GM12878 (cell line): ENCODE measurements at regions not wholly inside any gene's neighbourhood (a gene's known extent, or its start where the extent isn't known, plus 50 kb on each side); places are given as distances from the start of the nearest gene placed in this dataset.

ENCODE experiments used
- ATAC-seq: fragments of 200-7000 bp; cut with Tn5 transposase; 3 replicates; pipeline ENCODE4 v1.9.1; 2020; ENCODE audit warnings: mild to moderate bottlenecking, moderate library complexity
- BruUV-seq: library from RNA; stranded (reverse); fragments of 400-500 nt; replicated peaks from 2 replicates; lab custom pipeline; 2021; lab: Mats Ljungman, UMichigan
- CTCF ChIA-PET: fragments of 300-600 bp; sonication (Branson Sonifier 250); formaldehyde crosslinking; extraction: SDS; loops from one replicate; lab custom pipeline; 2021; ENCODE audit warnings: inconsistent platforms; lab: Yijun Ruan, JAX
- POLR2A ChIA-PET: fragments of 350-600 bp; formaldehyde crosslinking; extraction: SDS; loops from one replicate; lab custom pipeline; 2021; ENCODE audit warnings: inconsistent platforms; lab: Charles Lee
- RAD21 ChIA-PET: fragments of 300-600 bp; sonication (Branson Sonifier 250); formaldehyde crosslinking; loops from one replicate; lab custom pipeline; 2023; ENCODE audit warnings: antibody characterized with exemption; ENCODE audit not compliant: unreplicated experiment; lab: Charles Lee
- SMC1A ChIA-PET: fragments of 300-600 bp; sonication (Branson Sonifier 250); formaldehyde crosslinking; loops from one replicate; lab custom pipeline; 2023; ENCODE audit not compliant: unreplicated experiment, uncharacterized antibody; lab: Charles Lee
- DNase-seq: peaks from one replicate; pipeline ENCODE4 v3.0.0-alpha.2; 2011; ENCODE audit warnings: low read depth, low spot score
- FAIRE-seq: peaks from 3 replicates; lab custom pipeline; 2011; peaks lifted over from hg19 to GRCh38; lab: Jason Lieb, UNC
- H2AFZ ChIP-seq: 2 replicates; pipeline ENCODE4 v1.6.0; 2011; ENCODE audit warnings: low read depth, low read length, control low read depth; ENCODE audit not compliant: control insufficient read depth
- H3K27ac ChIP-seq: 2 replicates; pipeline ENCODE4 v1.5.1; 2011; ENCODE audit warnings: control low read depth; ENCODE audit not compliant: control insufficient read depth, insufficient read depth
- H3K27me3 ChIP-seq, 2 experiments: replicated peaks in 1 of 2; 2 replicates each; pipeline versions ENCODE4 v1.6.0 to v1.6.1; 2011; ENCODE audit warnings: low read length in 1 of 2; ENCODE audit not compliant: control insufficient read depth in 2 of 2, insufficient read depth in 2 of 2
- H3K36me3 ChIP-seq, 2 experiments: 2 replicates each; pipeline ENCODE4 v1.5.1; 2011; ENCODE audit warnings: low read length in 1 of 2; ENCODE audit not compliant: control insufficient read depth in 2 of 2, insufficient read depth in 2 of 2
- H3K4me1 ChIP-seq: 2 replicates; pipeline ENCODE4 v1.6.1; 2011; ENCODE audit warnings: mild to moderate bottlenecking, low read length, moderate library complexity, mixed read lengths; ENCODE audit not compliant: control insufficient read depth, insufficient read depth
- H3K4me2 ChIP-seq: 2 replicates; pipeline ENCODE4 v1.6.0; 2011; ENCODE audit warnings: control low read depth; ENCODE audit not compliant: control insufficient read depth, insufficient read depth
- H3K4me3 ChIP-seq: fragments of 200-600 bp; sonication (generic); 2 replicates; pipeline ENCODE4 v1.5.1; 2016
- H3K79me2 ChIP-seq: 2 replicates; pipeline ENCODE4 v1.6.0; 2011; ENCODE audit warnings: low read length; ENCODE audit not compliant: control insufficient read depth, insufficient read depth
- H3K9ac ChIP-seq: 2 replicates; pipeline ENCODE4 v1.8.0; 2011; ENCODE audit warnings: low read length, control low read depth, mixed read lengths; ENCODE audit not compliant: control insufficient read depth, insufficient read depth
- H3K9me3 ChIP-seq: replicated peaks from 3 replicates; pipeline ENCODE4 v1.5.1; 2011; ENCODE audit warnings: mild to moderate bottlenecking, low read length; ENCODE audit not compliant: control insufficient read depth, insufficient read depth
- H4K20me1 ChIP-seq: 2 replicates; pipeline ENCODE4 v1.6.0; 2011; ENCODE audit not compliant: control insufficient read depth, insufficient read depth
- CBX5 ChIP-seq: sonication (generic); IDR thresholded peaks from 2 replicates; pipeline ENCODE4 v1.6.1; 2016; ENCODE audit warnings: low read depth, moderate library complexity, mild to moderate bottlenecking, inconsistent platforms
- GATAD2B ChIP-seq: fragments of 450-650 bp; conservative IDR thresholded peaks from 2 replicates; pipeline ENCODE4 v1.6.1; 2017; ENCODE audit warnings: low read depth, mild to moderate bottlenecking, moderate library complexity
- IKZF2 ChIP-seq, 2 experiments: fragments of 450-650 bp; IDR thresholded peaks; 2 replicates each; pipeline ENCODE4 v1.6.1; 2017; ENCODE audit warnings: mild to moderate bottlenecking in 2 of 2, moderate library complexity in 2 of 2
- MEF2A ChIP-seq: IDR thresholded peaks from 2 replicates; pipeline ENCODE4 v1.6.1; 2011; ENCODE audit warnings: low read depth, mild to moderate bottlenecking, low read length, moderate library complexity; ENCODE audit not compliant: insufficient read depth
- PAX8 ChIP-seq: fragments of 450-650 bp; IDR thresholded peaks from 2 replicates; pipeline ENCODE4 v1.6.1; 2017; ENCODE audit warnings: mild to moderate bottlenecking, moderate library complexity
- RAD51 ChIP-seq: fragments of 450-650 bp; IDR thresholded peaks from 2 replicates; pipeline ENCODE4 v1.6.1; 2016; ENCODE audit warnings: moderate library complexity, mild to moderate bottlenecking, inconsistent platforms
- RELB ChIP-seq: fragments of 450-650 bp; IDR thresholded peaks from 2 replicates; pipeline ENCODE4 v1.6.1; 2017; ENCODE audit warnings: low read depth, mild to moderate bottlenecking, moderate library complexity
- RUNX3 ChIP-seq: IDR thresholded peaks from 2 replicates; pipeline ENCODE4 v1.6.1; 2012; ENCODE audit warnings: low read length, inconsistent platforms
- SMAD1 ChIP-seq: fragments of 450-650 bp; IDR thresholded peaks from 2 replicates; pipeline ENCODE4 v1.6.1; 2018; ENCODE audit warnings: mild to moderate bottlenecking, low read depth; ENCODE audit not compliant: partially characterized antibody
- SMAD5 ChIP-seq: IDR thresholded peaks from 2 replicates; pipeline ENCODE4 v1.6.1; 2016; ENCODE audit warnings: antibody characterized with exemption, low read depth
- SREBF1 ChIP-seq: IDR thresholded peaks from 2 replicates; pipeline ENCODE4 v1.6.1; 2012; ENCODE audit warnings: mild to moderate bottlenecking, low read length
- STAT1 ChIP-seq: fragments of 450-650 bp; conservative IDR thresholded peaks from 2 replicates; pipeline ENCODE4 v1.6.1; 2014; ENCODE audit warnings: antibody characterized with exemption, mild to moderate bottlenecking
- TCF3 ChIP-seq: IDR thresholded peaks from 2 replicates; pipeline ENCODE4 v1.6.1; 2012; ENCODE audit warnings: low read depth, mild to moderate bottlenecking, low read length, borderline replicate concordance; ENCODE audit not compliant: insufficient read depth
- USF1 ChIP-seq: IDR thresholded peaks from 2 replicates; pipeline ENCODE4 v1.6.1; 2011; ENCODE audit warnings: borderline replicate concordance, low read depth, mild to moderate bottlenecking, moderate library complexity, mixed read lengths, low read length; ENCODE audit not compliant: insufficient read depth; ENCODE audit errors: extremely low read length
- ZBED1 ChIP-seq: IDR thresholded peaks from 2 replicates; pipeline ENCODE4 v1.6.1; 2016; ENCODE audit warnings: borderline replicate concordance
- ZBTB4 ChIP-seq: fragments of 450-650 bp; formaldehyde crosslinking; IDR thresholded peaks from 2 replicates; pipeline ENCODE4 v1.4.0; 2022; ENCODE audit warnings: mild to moderate bottlenecking, moderate library complexity
- WGBS: methylation state at CpG from one replicate; pipeline ENCODE4 v1.1.6; 2016; ENCODE audit warnings: low lambda C conversion rate; ENCODE audit not compliant: insufficient replicate concordance, insufficient coverage; ENCODE audit errors: missing lambda C conversion rate; 5-methylcytosine and 5-hydroxymethylcytosine counted together
- in situ Hi-C: fragments of 300-500 bp; cut with MboI; formaldehyde crosslinking; loops from 9 replicates; pipeline ENCODE4 v1.14.3; 2018; ENCODE audit warnings: mixed read lengths
- intact Hi-C: fragments of 100-400 bp; cut with micrococcal nuclease; formaldehyde crosslinking; loops from one replicate; pipeline ENCODE4 v1.14.2; 2022; ENCODE audit not compliant: unreplicated experiment

- Histone ChIP-seq H3K9ac (no peak overlapping the region), H3K27me3 (peaks cover 2 to 6% of the 10 kb centered on the region in 2 experiments; a peak in 3 of 4 replicates), H2AFZ (no peak overlapping the region), H3K4me1 (no peaks in the 10 kb centered on the region), H3K9me3 (no peaks in the 10 kb centered on the region; the same call in 2 of the 3 replicates), H3K79me2 (no peaks in the 10 kb centered on the region), H3K4me2 (no peak overlapping the region), H3K4me3 (no peak overlapping the region), H4K20me1 (no peaks in the 10 kb centered on the region), H3K27ac (no peak overlapping the region), H3K36me3 (no peaks in the 10 kb centered on the region)
- ChIA-PET CTCF (interaction anchor here (3.6 kb wide), 1 partner anchor 13 kb away, joined by 32 read pairs; no protein-coding TSS in a partner anchor), SMC1A (no interaction called here), POLR2A (interaction anchor here (1.1 kb wide), 1 partner anchor 15 kb away, joined by 3 read pairs; no protein-coding TSS in a partner anchor), RAD21 (no interaction called here)
- FAIRE-seq (no peak), DNase-seq (no peak), ATAC-seq (no peak)
- no TSS peak for BruUV-seq
- in situ Hi-C loops = no loop called here
- intact Hi-C loops = no loop called here
- WGBS = 83% methylated on average over 2 of the region's 2 CpGs
- no peak for TF ChIP-seq GATAD2B
- TF ChIP-seq STAT1 = no peak
- TF ChIP-seq RELB = no peak
- TF ChIP-seq CBX5 = no peak
- TF ChIP-seq ZBED1 = no peak
- no peak for TF ChIP-seq USF1
- TF ChIP-seq RUNX3 = no peak
- TF ChIP-seq MEF2A = no peak
- TF ChIP-seq RAD51 = no peak
- no peak for TF ChIP-seq SMAD5
- TF ChIP-seq PAX8 = no peak
- no peak for TF ChIP-seq TCF3
- no peak for TF ChIP-seq ZBTB4 (CRISPR knock-in tag)
- no peak for TF ChIP-seq IKZF2 (IDR thresholded peaks at IDR 0.05)
- TF ChIP-seq SREBF1 = no peak
- no peak for TF ChIP-seq SMAD1
Measured at GRCh38 chr5:72623936-72624335, 116.7 kb upstream of the ZNF366 start.
